Upper lobe of right lung (tissue), 1 donor: ENCODE measurements at regions not wholly inside any gene's neighbourhood (a gene's known extent, or its start where the extent isn't known, plus 50 kb on each side); places are given as distances from the start of the nearest gene placed in this dataset.

Source experiments
- ATAC-seq: fragments of 200-7000 bp; cut with Tn5 transposase; one replicate; pipeline ENCODE4 v1.9.1; 2020; ENCODE audit warnings: mild to moderate bottlenecking, moderate library complexity
- DNase-seq: peaks from one replicate; pipeline ENCODE4 v3.0.0-alpha.2; 2020
- H3K27ac ChIP-seq: fragments of 200-600 bp; one replicate; pipeline ENCODE4 v1.8.0; 2022
- H3K27me3 ChIP-seq: fragments of 200-600 bp; one replicate; pipeline ENCODE4 v1.8.0; 2022; ENCODE audit warnings: mild to moderate bottlenecking
- H3K36me3 ChIP-seq: fragments of 200-600 bp; one replicate; pipeline ENCODE4 v1.8.0; 2022
- H3K4me1 ChIP-seq: fragments of 200-600 bp; one replicate; pipeline ENCODE4 v1.8.0; 2022
- H3K4me3 ChIP-seq: fragments of 200-600 bp; one replicate; pipeline ENCODE4 v1.8.0; 2022; ENCODE audit warnings: mild to moderate bottlenecking
- H3K9me3 ChIP-seq: fragments of 200-600 bp; one replicate; pipeline ENCODE4 v1.8.0; 2022
- intact Hi-C: fragments of 100-400 bp; cut with DNase I; formaldehyde crosslinking; loops from one replicate; pipeline ENCODE4 v1.11.0; 2022
- TF ChIP-seq, protein P1 (sequence below): fragments of 200-600 bp; IDR thresholded peaks from one replicate; pipeline ENCODE4 v1.8.0; 2022; ENCODE audit warnings: antibody characterized with exemption
- donor health status: DM: no; HTN: yes; CAD: no; lungs with severe emphysema.

GRCh38 chr6:156058356-156058755 lies 602.7 kb upstream of the NOX3 start:
- DNase-seq (no peak), ATAC-seq (no peak)
- H3K27me3 ChIP-seq, result no peaks in the 10 kb centered on the region
- no peaks in the 10 kb centered on the region for H3K9me3 ChIP-seq
- TF ChIP-seq, protein P1, sequence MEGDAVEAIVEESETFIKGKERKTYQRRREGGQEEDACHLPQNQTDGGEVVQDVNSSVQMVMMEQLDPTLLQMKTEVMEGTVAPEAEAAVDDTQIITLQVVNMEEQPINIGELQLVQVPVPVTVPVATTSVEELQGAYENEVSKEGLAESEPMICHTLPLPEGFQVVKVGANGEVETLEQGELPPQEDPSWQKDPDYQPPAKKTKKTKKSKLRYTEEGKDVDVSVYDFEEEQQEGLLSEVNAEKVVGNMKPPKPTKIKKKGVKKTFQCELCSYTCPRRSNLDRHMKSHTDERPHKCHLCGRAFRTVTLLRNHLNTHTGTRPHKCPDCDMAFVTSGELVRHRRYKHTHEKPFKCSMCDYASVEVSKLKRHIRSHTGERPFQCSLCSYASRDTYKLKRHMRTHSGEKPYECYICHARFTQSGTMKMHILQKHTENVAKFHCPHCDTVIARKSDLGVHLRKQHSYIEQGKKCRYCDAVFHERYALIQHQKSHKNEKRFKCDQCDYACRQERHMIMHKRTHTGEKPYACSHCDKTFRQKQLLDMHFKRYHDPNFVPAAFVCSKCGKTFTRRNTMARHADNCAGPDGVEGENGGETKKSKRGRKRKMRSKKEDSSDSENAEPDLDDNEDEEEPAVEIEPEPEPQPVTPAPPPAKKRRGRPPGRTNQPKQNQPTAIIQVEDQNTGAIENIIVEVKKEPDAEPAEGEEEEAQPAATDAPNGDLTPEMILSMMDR, result no peak
- peaks cover 7% of the 10 kb centered on the region for H3K4me1 ChIP-seq
- intact Hi-C loops, result no loop called here
- H3K36me3 ChIP-seq, result no peaks in the 10 kb centered on the region
- no peak overlapping the region for H3K4me3 ChIP-seq
- no peak overlapping the region for H3K27ac ChIP-seq

- Histone ChIP-seq H3K27ac (no peak overlapping the region), H3K36me3 (no peaks in the 10 kb centered on the region), H3K27me3 (no peaks in the 10 kb centered on the region), H3K4me3 (no peak overlapping the region), H3K4me1 (peaks cover 6% of the 10 kb centered on the region), H3K9me3 (no peaks in the 10 kb centered on the region)
- TF ChIP-seq, protein P1, result no peak
- intact Hi-C loops, result no loop called here
- no peak for ATAC-seq
- no peak for DNase-seq
These were observed 602.2 kb upstream of the NOX3 start for GRCh38 chr6:156057869-156058268.

- Histone ChIP-seq H3K9me3 (no peaks in the 10 kb centered on the region), H3K36me3 (no peaks in the 10 kb centered on the region), H3K4me1 (peaks cover under 1% of the 10 kb centered on the region), H3K27me3 (no peaks in the 10 kb centered on the region), H3K4me3 (no peak overlapping the region), H3K27ac (no peak overlapping the region)
- intact Hi-C loops, result no loop called here
- TF ChIP-seq, protein P1, result no peak
- ATAC-seq, result no peak
- DNase-seq, result no peak
These were observed 600.4 kb upstream of the NOX3 start for GRCh38 chr6:156056085-156056484.

DNA sequence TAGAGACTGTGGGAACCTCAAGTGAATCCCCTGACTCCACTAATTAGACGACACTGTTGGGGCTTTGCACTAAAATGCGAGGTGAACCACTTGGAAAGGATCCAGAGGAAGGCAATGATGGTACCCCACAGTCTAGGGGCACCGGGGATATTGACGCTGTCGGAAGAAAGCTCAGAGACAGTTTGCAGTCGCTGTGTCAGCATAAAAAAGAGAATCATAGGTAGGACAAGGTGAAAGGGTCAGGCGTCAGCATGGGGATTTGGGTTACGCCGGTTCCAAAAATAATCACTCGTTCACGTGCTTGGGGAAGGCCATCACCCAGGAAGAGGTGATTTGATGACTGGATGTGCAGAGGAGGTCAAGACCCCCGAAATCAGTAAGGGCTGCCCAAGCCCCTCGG lies 598.0 kb upstream of the NOX3 start:
- Histone ChIP-seq H3K4me1 (no peaks in the 10 kb centered on the region), H3K9me3 (no peaks in the 10 kb centered on the region), H3K27ac (no peak overlapping the region), H3K36me3 (no peaks in the 10 kb centered on the region), H3K27me3 (no peaks in the 10 kb centered on the region), H3K4me3 (no peak overlapping the region)
- intact Hi-C loops, result no loop called here
- TF ChIP-seq, protein P1, result no peak
- DNase-seq (no peak), ATAC-seq (no peak)

DNA sequence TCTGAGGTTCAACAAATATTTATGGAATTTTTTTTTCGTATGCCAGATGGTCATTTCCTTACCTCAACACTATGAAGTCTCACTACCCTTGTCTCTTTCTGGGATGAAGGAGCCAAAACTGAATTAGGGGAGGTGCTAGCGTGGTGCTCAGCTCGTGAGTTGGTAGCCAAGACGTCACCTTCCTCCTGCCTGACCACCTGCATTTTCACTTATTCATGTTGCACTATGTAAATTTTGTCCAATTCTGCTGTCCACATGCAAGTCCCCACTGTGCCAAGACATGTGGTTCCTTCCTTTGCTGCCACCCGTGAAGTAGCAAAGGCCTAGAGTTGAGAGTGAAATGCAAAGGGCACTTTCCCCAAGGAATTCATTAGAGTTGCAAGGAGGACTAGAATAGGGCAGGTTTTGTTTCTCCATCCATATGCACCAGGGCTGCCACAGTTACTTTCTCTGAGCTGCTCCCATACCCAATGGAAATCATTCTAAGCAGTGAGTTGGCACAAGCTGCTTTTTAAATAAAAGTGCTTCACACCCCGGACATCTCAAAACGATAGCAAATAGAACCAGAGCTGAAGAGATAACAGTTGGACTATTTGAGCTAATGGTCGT lies 591.3 kb upstream of the NOX3 start:
- no peak for DNase-seq
- Histone ChIP-seq H3K9me3 (no peaks in the 10 kb centered on the region), H3K27me3 (no peaks in the 10 kb centered on the region), H3K36me3 (no peaks in the 10 kb centered on the region), H3K4me3 (no peak overlapping the region), H3K27ac (no peak overlapping the region), H3K4me1 (no peaks in the 10 kb centered on the region)
- TF ChIP-seq, protein P1, result no peak
- ATAC-seq, result no peak
- intact Hi-C loops, result no loop called here

DNA sequence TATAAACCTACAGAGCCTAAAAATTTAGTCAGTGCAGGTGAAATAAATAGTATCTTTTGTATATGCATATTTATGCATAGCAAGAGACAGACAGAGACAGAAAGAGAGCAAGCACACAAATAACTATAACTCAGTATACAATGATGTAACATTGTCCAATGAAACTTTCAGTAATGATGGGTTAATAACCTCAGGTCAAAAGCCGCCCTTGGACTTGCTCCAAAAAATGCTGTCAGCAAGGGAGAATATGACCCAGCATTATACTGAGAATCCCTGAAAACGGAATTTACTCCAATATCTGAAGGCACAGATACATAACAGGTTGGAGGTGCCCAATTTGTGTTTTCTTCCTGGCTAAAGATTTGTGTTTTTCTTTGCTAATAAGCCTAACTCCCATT lies 590.6 kb upstream of the NOX3 start:
- TF ChIP-seq, protein P1, result no peak
- ATAC-seq (no peak), DNase-seq (no peak)
- Histone ChIP-seq H3K27me3 (no peaks in the 10 kb centered on the region), H3K4me1 (no peaks in the 10 kb centered on the region), H3K36me3 (no peaks in the 10 kb centered on the region), H3K9me3 (no peaks in the 10 kb centered on the region), H3K4me3 (no peak overlapping the region), H3K27ac (no peak overlapping the region)
- intact Hi-C loops, result no loop called here
